OCI-LY7 (cell line): ENCODE measurements at regions not wholly inside any gene's neighbourhood (a gene's known extent, or its start where the extent isn't known, plus 50 kb on each side); places are given as distances from the start of the nearest gene placed in this dataset.

Experiments
- BruUV-seq: library from RNA; stranded (reverse); fragments of 400-500 nt; replicated peaks from 2 replicates; lab custom pipeline; 2021; lab: Mats Ljungman, UMichigan
- CTCF ChIA-PET: fragments of 300-600 bp; sonication (Branson Sonifier 250); formaldehyde crosslinking; loops from one replicate; lab custom pipeline; 2022; ENCODE audit warnings: antibody characterized with exemption; ENCODE audit not compliant: unreplicated experiment; lab: Charles Lee
- POLR2A ChIA-PET: fragments of 300-600 bp; sonication (Branson Sonifier 250); formaldehyde crosslinking; loops from one replicate; lab custom pipeline; 2022; ENCODE audit warnings: antibody characterized with exemption; lab: Charles Lee
- DNase-seq: peaks from one replicate; pipeline ENCODE4 v3.0.0-alpha.2; 2015; ENCODE audit warnings: low spot score
- H2AFZ ChIP-seq: fragments of 200-600 bp; sonication (generic), shearing (Covaris generic); 2 replicates; pipeline ENCODE4 v1.6.1; 2014; ENCODE audit warnings: mild to moderate bottlenecking, antibody characterized with exemption, low read length, moderate library complexity
- H3K27ac ChIP-seq: fragments of 200-600 bp; sonication (generic); 2 replicates; pipeline ENCODE4 v1.5.1; 2014; ENCODE audit warnings: mixed run types, low read depth, mild to moderate bottlenecking, moderate library complexity, low read length, inconsistent platforms; ENCODE audit not compliant: poor library complexity, severe bottlenecking
- H3K36me3 ChIP-seq: fragments of 200-600 bp; sonication (generic); 2 replicates; pipeline ENCODE4 v1.6.1; 2014; ENCODE audit warnings: mild to moderate bottlenecking, antibody characterized with exemption, low read length, moderate library complexity, mixed read lengths; ENCODE audit not compliant: insufficient read depth
- H3K4me1 ChIP-seq: fragments of 200-600 bp; sonication (generic); 2 replicates; pipeline ENCODE4 v1.5.1; 2014; ENCODE audit warnings: mild to moderate bottlenecking, low read length; ENCODE audit not compliant: insufficient read depth, poor library complexity, severe bottlenecking
- H3K4me2 ChIP-seq: fragments of 200-600 bp; sonication (generic); 2 replicates; pipeline ENCODE4 v1.6.1; 2014; ENCODE audit warnings: mild to moderate bottlenecking, low read length
- H3K4me3 ChIP-seq: fragments of 200-600 bp; sonication (generic); 2 replicates; pipeline ENCODE4 v1.5.1; 2014; ENCODE audit warnings: mild to moderate bottlenecking, low read depth, low read length; ENCODE audit not compliant: poor library complexity, severe bottlenecking
- H3K79me2 ChIP-seq: fragments of 200-600 bp; sonication (generic); 2 replicates; pipeline ENCODE4 v1.6.1; 2016; ENCODE audit warnings: low read depth, mild to moderate bottlenecking, low read length, moderate library complexity, mixed read lengths; ENCODE audit not compliant: insufficient read depth
- H3K9me2 ChIP-seq: fragments of 200-600 bp; sonication (generic); 2 replicates; pipeline ENCODE4 v1.6.1; 2016; ENCODE audit warnings: mild to moderate bottlenecking, low read length, mixed read lengths; ENCODE audit not compliant: insufficient read depth
- H3K9me3 ChIP-seq: fragments of 200-600 bp; sonication (generic); 2 replicates; pipeline ENCODE4 v1.6.1; 2014; ENCODE audit warnings: mild to moderate bottlenecking, mixed run types, low read length, mixed read lengths
- H4K20me1 ChIP-seq: fragments of 200-600 bp; sonication (generic); 2 replicates; pipeline ENCODE4 v1.6.1; 2014; ENCODE audit warnings: mild to moderate bottlenecking, antibody characterized with exemption, low read length, moderate library complexity, mixed read lengths; ENCODE audit not compliant: insufficient read depth
- EZH2phosphoT487 ChIP-seq: fragments of 200-600 bp; sonication (generic); IDR thresholded peaks from 2 replicates; pipeline ENCODE4 v1.6.1; 2018; ENCODE audit warnings: low read depth, borderline replicate concordance, mild to moderate bottlenecking, mixed run types, antibody characterized with exemption, low read length, moderate library complexity, mixed read lengths
- intact Hi-C: fragments of 100-400 bp; cut with micrococcal nuclease; formaldehyde crosslinking; loops from one replicate; pipeline ENCODE4 v1.10.0; 2022; ENCODE audit not compliant: unreplicated experiment
- TF ChIP-seq, protein P1 (sequence below): fragments of 200-600 bp; sonication (generic); conservative IDR thresholded peaks from 2 replicates; pipeline ENCODE4 v1.5.1; 2014; ENCODE audit warnings: mild to moderate bottlenecking, antibody characterized with exemption, low read length, moderate library complexity, mixed read lengths

GRCh38 chr14:36067428-36068187 lies 108.9 kb downstream of the PTCSC3 start:
- no peaks in the 10 kb centered on the region for H3K36me3 ChIP-seq
- no peak overlapping the region for H3K27ac ChIP-seq
- TF ChIP-seq EZH2phosphoT487, result no peak
- TF ChIP-seq, protein P1, sequence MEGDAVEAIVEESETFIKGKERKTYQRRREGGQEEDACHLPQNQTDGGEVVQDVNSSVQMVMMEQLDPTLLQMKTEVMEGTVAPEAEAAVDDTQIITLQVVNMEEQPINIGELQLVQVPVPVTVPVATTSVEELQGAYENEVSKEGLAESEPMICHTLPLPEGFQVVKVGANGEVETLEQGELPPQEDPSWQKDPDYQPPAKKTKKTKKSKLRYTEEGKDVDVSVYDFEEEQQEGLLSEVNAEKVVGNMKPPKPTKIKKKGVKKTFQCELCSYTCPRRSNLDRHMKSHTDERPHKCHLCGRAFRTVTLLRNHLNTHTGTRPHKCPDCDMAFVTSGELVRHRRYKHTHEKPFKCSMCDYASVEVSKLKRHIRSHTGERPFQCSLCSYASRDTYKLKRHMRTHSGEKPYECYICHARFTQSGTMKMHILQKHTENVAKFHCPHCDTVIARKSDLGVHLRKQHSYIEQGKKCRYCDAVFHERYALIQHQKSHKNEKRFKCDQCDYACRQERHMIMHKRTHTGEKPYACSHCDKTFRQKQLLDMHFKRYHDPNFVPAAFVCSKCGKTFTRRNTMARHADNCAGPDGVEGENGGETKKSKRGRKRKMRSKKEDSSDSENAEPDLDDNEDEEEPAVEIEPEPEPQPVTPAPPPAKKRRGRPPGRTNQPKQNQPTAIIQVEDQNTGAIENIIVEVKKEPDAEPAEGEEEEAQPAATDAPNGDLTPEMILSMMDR, result no peak
- no peaks in the 10 kb centered on the region for H3K79me2 ChIP-seq
- intact Hi-C loops, result loop anchor here (5.0 to 10.0 kb wide), 2 partner anchors 110 to 183 kb away; no protein-coding TSS in a partner anchor
- DNase-seq, result no peak
- H3K4me3 ChIP-seq, result no peak overlapping the region
- H3K9me2 ChIP-seq, result no peaks in the 10 kb centered on the region
- peaks cover 6% of the 10 kb centered on the region for H3K4me1 ChIP-seq
- no peak overlapping the region for H2AFZ ChIP-seq
- no peak overlapping the region for H3K4me2 ChIP-seq
- H3K9me3 ChIP-seq, result no peaks in the 10 kb centered on the region
- no TSS peak for BruUV-seq
- CTCF ChIA-PET, result no interaction called here
- POLR2A ChIA-PET, result no interaction called here
- H4K20me1 ChIP-seq, result no peaks in the 10 kb centered on the region

DNA sequence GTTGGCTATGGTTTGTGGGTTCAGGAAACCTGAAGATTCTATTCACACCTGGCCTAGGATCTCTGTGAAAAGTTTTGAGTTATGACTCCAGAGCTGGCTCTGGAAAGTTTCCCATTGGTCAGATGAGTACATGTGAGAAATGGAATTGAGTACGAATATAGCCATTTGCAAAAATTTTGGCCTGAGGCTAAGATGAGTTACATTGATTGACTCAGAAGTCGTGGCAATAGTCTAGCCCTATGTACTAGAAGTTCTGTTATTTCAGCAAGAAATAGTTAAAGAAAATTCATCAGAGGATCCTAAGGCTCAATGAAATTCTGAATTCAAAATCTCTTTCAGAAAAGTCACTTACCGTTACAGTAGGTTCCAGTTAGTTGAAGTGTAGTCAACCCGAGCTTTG lies 109.9 kb downstream of the PTCSC3 start:
- no peak overlapping the region for H3K4me3 ChIP-seq
- ChIA-PET CTCF (no interaction called here), POLR2A (interaction anchor here (0.5 kb wide), 1 partner anchor 24 kb away, joined by 3 read pairs; no protein-coding TSS in a partner anchor)
- no TSS peak for BruUV-seq
- TF ChIP-seq, protein P1, result no peak
- TF ChIP-seq EZH2phosphoT487, result no peak
- no peaks in the 10 kb centered on the region for H3K36me3 ChIP-seq
- no peaks in the 10 kb centered on the region for H3K9me3 ChIP-seq
- H3K27ac ChIP-seq, result no peak overlapping the region
- DNase-seq, result no peak
- no peaks in the 10 kb centered on the region for H3K9me2 ChIP-seq
- H3K4me1 ChIP-seq, result peaks cover 6% of the 10 kb centered on the region
- no peak overlapping the region for H2AFZ ChIP-seq
- H4K20me1 ChIP-seq, result no peaks in the 10 kb centered on the region
- H3K79me2 ChIP-seq, result no peaks in the 10 kb centered on the region
- H3K4me2 ChIP-seq, result no peak overlapping the region
- intact Hi-C loops, result loop anchor here (5.0 to 10.0 kb wide), 2 partner anchors 109 to 182 kb away; no protein-coding TSS in a partner anchor

GRCh38 chr14:36065831-36066230 lies 110.7 kb downstream of the PTCSC3 start:
- no peaks in the 10 kb centered on the region for H3K9me3 ChIP-seq
- no peak for DNase-seq
- intact Hi-C loops, result loop anchor here (5.0 to 10.0 kb wide), 2 partner anchors 109 to 181 kb away; no protein-coding TSS in a partner anchor
- H3K9me2 ChIP-seq, result no peaks in the 10 kb centered on the region
- ChIA-PET POLR2A (no interaction called here), CTCF (no interaction called here)
- no peak overlapping the region for H3K27ac ChIP-seq
- no peak overlapping the region for H3K4me3 ChIP-seq
- H2AFZ ChIP-seq, result no peak overlapping the region
- peaks cover 6% of the 10 kb centered on the region for H3K4me1 ChIP-seq
- H3K4me2 ChIP-seq, result no peak overlapping the region
- no peaks in the 10 kb centered on the region for H3K79me2 ChIP-seq
- H4K20me1 ChIP-seq, result no peaks in the 10 kb centered on the region
- TF ChIP-seq EZH2phosphoT487, result no peak
- BruUV-seq, result no TSS peak
- no peaks in the 10 kb centered on the region for H3K36me3 ChIP-seq
